Astrocyte (in vitro differentiated cells and primary cell): ENCODE measurements at regions not wholly inside any gene's neighbourhood (a gene's known extent, or its start where the extent isn't known, plus 50 kb on each side); places are given as distances from the start of the nearest gene placed in this dataset.

Experiments used
- EZH2 ChIP-seq: IDR thresholded peaks from 2 replicates; pipeline ENCODE4 v1.6.1; 2012; ENCODE audit warnings: mild to moderate bottlenecking, low read length, inconsistent platforms; ENCODE audit not compliant: insufficient read depth
- TF ChIP-seq, protein P1 (sequence below): IDR thresholded peaks from 2 replicates; pipeline ENCODE4 v1.5.1; 2011; ENCODE audit warnings: low read depth, mild to moderate bottlenecking, inconsistent platforms, low read length, moderate library complexity; ENCODE audit not compliant: insufficient read depth

- TF ChIP-seq, protein P1, sequence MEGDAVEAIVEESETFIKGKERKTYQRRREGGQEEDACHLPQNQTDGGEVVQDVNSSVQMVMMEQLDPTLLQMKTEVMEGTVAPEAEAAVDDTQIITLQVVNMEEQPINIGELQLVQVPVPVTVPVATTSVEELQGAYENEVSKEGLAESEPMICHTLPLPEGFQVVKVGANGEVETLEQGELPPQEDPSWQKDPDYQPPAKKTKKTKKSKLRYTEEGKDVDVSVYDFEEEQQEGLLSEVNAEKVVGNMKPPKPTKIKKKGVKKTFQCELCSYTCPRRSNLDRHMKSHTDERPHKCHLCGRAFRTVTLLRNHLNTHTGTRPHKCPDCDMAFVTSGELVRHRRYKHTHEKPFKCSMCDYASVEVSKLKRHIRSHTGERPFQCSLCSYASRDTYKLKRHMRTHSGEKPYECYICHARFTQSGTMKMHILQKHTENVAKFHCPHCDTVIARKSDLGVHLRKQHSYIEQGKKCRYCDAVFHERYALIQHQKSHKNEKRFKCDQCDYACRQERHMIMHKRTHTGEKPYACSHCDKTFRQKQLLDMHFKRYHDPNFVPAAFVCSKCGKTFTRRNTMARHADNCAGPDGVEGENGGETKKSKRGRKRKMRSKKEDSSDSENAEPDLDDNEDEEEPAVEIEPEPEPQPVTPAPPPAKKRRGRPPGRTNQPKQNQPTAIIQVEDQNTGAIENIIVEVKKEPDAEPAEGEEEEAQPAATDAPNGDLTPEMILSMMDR, result no peak
- no peak for TF ChIP-seq EZH2
Measured at GRCh38 chr3:159899166-159899565, 89.5 kb upstream of the IL12A start.
